Limb (tissue), 2 donors: ENCODE measurements at regions not wholly inside any gene's neighbourhood (a gene's known extent, or its start where the extent isn't known, plus 50 kb on each side); places are given as distances from the start of the nearest gene placed in this dataset.
"Not testable (repeated sequence)": the region's sequence is repeated elsewhere in the genome, so short reads cannot be mapped to it uniquely, and the experiment has no call there.

Experiments used
- DNase-seq, 2 donors: peaks; one replicate each; pipeline ENCODE4 v3.0.0-alpha.2; 2016; ENCODE audit errors: extremely low spot score in 2 of 2

DNA sequence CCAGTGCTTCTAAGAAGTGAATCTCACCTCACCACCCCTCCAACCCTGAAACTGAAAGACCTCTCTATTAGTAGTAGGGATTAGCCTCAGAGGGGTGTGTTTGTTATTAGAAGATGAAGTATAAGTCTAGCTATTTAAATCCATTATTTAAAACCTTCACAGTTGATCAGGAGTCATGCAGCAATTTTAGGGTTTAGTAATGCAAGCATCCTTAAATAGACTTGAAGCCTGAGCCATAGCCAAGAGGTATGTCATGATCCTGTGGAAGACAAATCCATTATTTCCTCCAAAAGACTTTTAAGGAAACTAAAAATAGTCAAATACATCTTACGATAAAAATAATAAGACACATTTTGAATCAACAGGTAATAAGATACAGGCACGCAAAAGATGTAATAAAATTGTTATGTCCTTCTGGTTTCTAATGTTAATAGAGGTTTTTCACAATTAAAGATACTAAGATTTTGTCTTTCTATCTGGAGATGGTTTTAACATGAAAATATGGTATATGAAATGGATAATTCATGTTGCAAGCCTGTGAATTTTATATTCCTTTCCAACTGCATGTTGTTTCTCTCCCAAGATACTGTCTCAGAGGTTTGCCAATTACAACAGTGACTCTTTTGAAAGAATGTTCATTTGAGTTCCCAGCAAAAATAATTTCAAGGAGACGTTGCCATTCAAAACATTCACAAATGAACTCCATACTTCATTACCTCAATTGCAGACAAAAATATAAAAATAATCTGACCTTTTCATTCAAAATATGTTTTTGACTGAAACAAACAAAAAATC, 68.0 kb downstream of the LUZP4 start:
- no peak for DNase-seq

GRCh38 chrX:115359508-115359907, 70.0 kb downstream of the LUZP4 start:
- DNase-seq: not testable (repeated sequence)

DNA sequence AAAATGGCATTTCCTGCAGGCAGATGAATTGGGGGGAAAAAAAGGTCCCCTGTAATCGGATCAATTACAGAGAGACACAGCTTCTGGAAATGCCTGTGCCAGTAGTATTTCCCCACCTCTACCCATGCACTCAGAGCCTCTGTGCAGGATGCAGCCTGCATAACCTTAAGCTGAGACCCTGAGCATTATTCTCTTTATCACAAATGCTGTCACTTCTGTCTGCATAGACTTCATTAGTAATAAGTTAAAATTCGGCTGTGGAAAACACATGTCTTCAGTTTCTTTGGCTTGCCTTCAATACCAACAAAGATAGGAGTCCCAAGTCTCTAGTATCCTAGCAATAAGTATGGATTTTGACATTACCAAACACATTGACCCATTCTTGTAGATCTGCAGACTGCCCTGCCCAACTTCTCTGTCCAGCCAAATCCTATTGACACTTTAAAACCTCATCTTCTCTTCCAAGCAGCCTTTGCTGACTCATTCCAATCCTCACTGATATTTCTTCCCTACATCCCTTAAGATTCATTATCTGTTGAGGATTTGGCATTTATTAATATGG, 70.8 kb downstream of the LUZP4 start:
- DNase-seq: no peak

GRCh38 chrX:115362334-115363095, 73.0 kb downstream of the LUZP4 start:
- no peak for DNase-seq

GRCh38 chrX:115363372-115363771, 73.9 kb downstream of the LUZP4 start:
- DNase-seq: no peak

GRCh38 chrX:115363897-115364296, 74.4 kb downstream of the LUZP4 start:
- DNase-seq: no peak

GRCh38 chrX:115364670-115365069, 75.2 kb downstream of the LUZP4 start:
- no peak for DNase-seq

DNA sequence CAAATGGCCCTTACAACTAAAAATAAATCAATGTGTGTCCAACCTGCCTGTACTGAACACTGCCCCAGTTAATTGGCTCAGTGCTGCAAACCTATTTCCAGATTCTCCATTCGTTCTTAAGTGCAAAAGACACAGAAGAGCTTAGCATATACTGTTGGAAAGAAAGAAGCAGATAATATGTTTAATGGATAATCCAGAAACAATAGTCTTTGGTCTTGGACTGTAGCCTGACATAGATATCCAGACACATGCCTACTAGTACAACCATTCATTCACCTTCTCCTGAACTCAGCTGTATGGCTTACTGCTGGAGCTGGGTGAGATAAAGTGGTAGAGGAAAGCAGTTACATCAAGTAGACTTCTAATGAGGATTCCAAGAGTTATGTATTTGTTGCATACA, 77.0 kb downstream of the LUZP4 start:
- no peak for DNase-seq

DNA sequence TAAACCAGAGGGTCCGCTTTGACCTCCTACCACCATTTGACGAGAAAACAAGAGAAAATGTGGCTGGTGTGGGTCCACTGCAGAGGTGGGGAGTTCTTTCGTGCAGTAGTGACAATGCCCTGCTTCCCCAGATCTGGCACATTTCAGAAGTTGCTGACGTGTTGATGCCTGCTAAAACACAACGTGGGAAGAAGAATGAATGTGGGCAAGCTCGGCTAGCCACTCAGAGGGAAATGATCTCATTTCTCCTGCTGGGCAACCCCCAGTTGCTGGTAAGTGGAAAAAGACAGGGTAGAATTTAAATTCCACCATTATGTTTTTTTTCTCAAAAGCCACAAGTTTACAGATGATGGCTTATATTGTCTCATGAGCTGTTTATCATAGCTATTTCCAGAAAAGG, 77.9 kb downstream of the LUZP4 start:
- no peak for DNase-seq

DNA sequence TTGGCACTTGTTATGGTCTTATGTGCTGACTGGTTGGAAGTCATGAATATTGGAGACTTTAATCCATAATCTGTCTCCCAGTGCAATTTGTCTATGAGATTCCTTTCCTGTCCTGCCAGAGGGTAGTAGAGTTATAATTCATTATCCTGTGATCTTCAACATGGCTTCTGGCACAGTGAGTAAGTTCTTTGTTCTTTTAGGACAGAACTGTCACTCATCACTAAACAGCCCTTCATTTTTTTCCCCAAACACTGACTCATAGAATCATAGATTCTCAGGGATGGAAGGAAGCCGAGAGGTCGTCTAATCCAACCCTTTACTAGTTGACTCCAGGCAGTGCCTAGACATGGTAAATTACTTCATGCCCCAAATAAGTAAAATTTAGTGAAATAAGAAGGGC, 78.4 kb downstream of the LUZP4 start:
- no peak for DNase-seq

DNA sequence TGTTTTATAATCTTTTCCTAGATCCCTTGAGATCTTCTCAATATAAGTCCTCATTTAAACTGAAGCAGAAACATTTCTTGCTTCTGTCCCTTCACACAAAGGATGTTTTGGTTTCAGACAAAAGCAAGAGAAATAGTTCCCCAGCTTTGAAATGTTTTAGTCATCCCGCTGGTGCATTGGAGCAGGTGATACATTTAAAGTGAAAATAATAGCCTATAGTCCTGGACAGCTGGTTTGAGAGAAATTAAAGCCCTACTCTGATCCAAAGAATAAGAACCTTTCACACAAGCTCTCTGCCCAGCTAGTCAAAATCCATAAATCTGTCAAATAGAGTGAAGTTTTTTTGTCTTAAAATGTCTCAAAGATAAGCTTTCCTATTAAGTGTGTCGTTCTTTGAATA, 79.4 kb downstream of the LUZP4 start:
- no peak for DNase-seq

DNA sequence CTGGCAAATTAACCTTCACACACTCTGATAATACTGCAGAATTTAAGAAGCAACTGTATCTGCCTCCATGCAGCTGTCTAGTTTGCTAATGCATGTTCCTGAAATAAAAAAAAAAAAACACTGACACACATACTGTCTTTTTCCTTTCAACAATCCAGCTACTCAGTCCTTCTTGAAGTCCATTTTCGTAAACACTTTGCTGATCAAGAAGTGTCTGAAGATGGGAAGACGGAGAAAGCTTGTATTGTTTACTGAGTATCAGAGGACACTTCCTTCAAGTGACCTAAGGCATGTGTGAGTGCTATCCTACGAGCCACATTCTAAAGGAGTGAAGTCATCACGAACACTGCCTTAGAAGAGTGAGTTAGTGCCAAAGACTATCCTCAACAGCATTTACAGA, 82.6 kb downstream of the LUZP4 start:
- DNase-seq: peak in 1 of 2 donors; percentile 24

DNA sequence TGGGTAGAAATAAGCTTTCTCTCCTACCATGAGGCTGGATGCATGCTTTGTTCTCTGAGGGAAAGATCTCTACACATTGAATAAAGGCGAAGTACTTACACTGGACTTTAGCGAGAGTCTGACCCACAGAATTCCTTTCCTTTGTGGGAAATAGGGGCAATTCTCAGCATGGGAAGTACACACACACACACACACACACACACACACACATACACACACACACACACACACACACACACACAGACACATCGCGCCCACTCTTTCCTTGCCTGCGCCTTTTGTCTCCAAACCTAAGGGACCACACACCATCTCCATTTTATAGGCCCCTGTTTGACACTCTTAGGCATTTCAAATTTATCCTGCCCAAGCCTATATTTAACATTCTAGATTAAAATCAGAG, 83.8 kb downstream of the LUZP4 start:
- no peak for DNase-seq

- no peak for DNase-seq
Measured at GRCh38 chrX:115378471-115378870, 89.0 kb downstream of the LUZP4 start.

- no peak for DNase-seq
Measured at GRCh38 chrX:115387327-115387726, 97.8 kb downstream of the LUZP4 start.

DNA sequence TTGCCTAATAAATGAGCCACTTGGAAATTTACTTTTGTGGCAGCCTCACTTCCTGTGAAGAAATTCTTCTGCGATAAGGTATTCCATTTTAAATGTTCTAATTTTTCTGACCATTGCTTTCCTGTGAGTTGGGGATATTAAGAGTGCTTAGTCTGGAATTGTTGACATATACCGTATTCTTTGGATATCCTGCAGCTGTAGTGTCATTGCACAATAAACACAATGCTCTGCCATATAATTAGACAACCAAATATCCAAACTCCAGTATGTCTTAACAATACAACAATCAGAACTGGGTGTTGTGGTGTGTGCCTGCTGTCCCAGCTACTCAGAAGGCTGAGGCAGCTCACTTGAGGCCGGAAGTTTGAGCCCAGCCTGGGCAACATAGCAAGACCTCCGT, 99.4 kb downstream of the LUZP4 start:
- no peak for DNase-seq

- no peak for DNase-seq
Measured at GRCh38 chrX:115390078-115390477, 100.6 kb downstream of the LUZP4 start.

DNA sequence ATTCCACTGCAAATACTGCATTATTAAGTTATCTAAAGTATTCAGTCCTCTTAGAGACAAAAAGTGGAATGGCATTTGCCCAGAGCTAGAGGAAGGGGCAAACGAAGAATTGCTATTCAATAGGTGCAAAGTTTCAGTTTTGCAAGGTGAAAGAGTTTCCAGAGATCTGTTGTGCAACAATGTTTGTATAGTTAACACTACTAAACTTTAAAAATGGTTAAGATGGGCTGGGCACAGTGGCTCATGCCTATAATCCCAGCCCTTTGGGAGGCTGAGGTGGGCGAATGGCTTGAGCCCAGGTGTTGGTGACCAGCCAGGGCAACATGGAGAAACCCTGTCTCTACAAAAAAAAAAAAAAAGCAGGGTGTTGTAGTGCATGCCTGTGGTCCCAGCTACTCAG, 102.5 kb downstream of the LUZP4 start:
- DNase-seq: no peak

DNA sequence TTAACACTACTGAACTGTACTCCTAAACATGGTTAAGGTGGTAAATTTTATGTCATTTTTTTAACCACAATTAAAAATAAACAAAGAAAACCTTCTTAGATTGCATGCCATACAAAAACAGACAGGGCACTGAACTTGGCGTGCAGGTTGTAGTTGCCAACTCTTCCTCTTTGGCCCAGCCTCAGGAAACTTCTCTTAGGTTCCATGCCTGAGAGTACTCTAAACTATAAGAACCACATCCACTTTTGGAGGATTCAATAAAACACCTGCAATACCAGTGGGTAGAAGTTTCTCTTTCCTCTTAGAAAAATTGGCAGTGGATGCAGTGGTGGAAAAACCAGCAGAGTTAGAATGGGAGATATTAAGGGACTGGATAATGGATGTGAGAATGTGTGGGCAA, 103.4 kb downstream of the LUZP4 start:
- no peak for DNase-seq

- DNase-seq: no peak
Measured at GRCh38 chrX:115393271-115393670, 103.8 kb downstream of the LUZP4 start.

DNA sequence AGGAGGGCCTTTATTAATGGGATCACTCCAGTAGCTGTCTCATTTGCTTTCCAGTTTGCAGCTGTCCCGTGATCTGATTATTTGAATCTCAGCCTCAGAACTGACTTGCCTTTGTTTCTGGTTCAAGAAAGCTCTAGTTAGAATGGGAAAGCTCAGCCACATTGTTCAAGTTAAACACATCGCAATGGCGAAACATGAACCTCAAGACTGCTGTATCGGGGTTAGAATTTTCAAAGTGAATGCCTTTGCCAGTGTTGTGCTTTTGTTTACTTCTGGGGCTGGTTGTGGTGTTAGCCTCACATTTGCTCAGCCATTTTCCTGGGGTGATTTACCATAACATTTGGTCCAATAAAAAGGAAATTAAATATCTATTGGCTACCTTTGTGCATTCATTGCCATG, 105.3 kb downstream of the LUZP4 start:
- DNase-seq: not testable (repeated sequence)

DNA sequence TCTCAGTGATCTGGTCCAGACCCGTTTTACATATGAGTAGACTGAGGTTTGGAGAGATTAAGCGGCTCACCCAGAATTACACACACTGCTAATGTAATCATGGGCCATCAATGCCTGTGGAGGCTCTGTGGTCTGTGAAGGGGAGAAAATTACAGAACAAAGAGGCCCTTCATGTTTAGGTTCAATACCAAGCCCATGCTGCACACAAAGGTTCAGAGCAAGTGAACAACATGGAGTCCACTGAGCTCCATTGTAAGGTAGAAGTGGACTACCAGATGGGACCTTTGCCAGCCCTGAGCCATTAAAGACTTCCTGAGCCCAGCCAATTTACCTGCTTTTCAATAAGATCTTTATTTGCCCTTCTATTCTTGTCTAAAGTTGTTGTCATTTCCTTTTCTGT, 109.8 kb downstream of the LUZP4 start:
- no peak for DNase-seq

GRCh38 chrX:115400960-115401359, 111.4 kb downstream of the LUZP4 start:
- DNase-seq: no peak
